Body of pancreas (tissue), 4 donors: ENCODE measurements at regions not wholly inside any gene's neighbourhood (a gene's known extent, or its start where the extent isn't known, plus 50 kb on each side); places are given as distances from the start of the nearest gene placed in this dataset.

Experiments used
- POLR2A ChIP-seq, 3 donors: fragments of 450-650 bp; IDR thresholded peaks; one replicate each; pipeline ENCODE4 v1.6.1; 2016; ENCODE audit warnings: antibody characterized with exemption in 3 of 3, mild to moderate bottlenecking in 2 of 3
- TF ChIP-seq, protein P1 (sequence below), 7 experiments: fragments of 450-650 bp in 4 of 7; fragments of 200-600 bp in 3 of 7; sonication (generic) in 3 of 7; IDR thresholded peaks; one replicate each; pipeline ENCODE4 v1.5.1; 2016 to 2019; ENCODE audit warnings: antibody characterized with exemption in 7 of 7

DNA sequence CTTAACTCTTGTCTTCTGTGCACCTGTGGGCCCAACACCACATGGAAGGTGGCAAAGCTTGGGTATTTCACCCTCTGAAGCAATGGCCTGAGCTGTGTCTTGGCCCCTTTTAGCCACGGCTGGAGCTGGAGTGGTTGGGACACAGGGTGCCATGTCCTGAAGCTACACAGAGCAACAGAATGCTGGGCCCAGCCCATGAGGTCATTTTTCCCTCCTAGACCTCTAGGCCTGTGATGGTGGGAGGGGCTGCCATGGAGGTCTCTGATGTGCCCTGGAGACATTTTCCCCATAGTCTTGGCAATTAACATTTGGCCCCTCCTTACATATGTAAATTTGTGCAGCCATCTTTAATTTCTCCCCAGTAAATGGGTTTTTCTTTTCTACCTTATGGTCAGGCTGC is 620.8 kb downstream of the RFPL4B start:
- TF ChIP-seq, protein P1, sequence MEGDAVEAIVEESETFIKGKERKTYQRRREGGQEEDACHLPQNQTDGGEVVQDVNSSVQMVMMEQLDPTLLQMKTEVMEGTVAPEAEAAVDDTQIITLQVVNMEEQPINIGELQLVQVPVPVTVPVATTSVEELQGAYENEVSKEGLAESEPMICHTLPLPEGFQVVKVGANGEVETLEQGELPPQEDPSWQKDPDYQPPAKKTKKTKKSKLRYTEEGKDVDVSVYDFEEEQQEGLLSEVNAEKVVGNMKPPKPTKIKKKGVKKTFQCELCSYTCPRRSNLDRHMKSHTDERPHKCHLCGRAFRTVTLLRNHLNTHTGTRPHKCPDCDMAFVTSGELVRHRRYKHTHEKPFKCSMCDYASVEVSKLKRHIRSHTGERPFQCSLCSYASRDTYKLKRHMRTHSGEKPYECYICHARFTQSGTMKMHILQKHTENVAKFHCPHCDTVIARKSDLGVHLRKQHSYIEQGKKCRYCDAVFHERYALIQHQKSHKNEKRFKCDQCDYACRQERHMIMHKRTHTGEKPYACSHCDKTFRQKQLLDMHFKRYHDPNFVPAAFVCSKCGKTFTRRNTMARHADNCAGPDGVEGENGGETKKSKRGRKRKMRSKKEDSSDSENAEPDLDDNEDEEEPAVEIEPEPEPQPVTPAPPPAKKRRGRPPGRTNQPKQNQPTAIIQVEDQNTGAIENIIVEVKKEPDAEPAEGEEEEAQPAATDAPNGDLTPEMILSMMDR (IDR thresholded peaks at IDR 0.05): no peak
- TF ChIP-seq POLR2A (IDR thresholded peaks at IDR 0.05): no peak
